Fibroblast of the conjunctiva (primary cell): ENCODE measurements at regions not wholly inside any gene's neighbourhood (a gene's known extent, or its start where the extent isn't known, plus 50 kb on each side); places are given as distances from the start of the nearest gene placed in this dataset.

Experiments used
- DNase-seq: peaks from one replicate; pipeline ENCODE4 v3.0.0-alpha.2; 2010; ENCODE audit warnings: low read depth

- DNase-seq: no peak
Measured at GRCh38 chr10:104505521-104506042, 135.5 kb upstream of the SORCS3 start.

- no peak for DNase-seq
Measured at GRCh38 chr10:104509981-104510380, 131.1 kb upstream of the SORCS3 start.

GRCh38 chr10:104510644-104511043 lies 130.4 kb upstream of the SORCS3 start:
- no peak for DNase-seq

- no peak for DNase-seq
Measured at GRCh38 chr10:104512800-104513199, 128.3 kb upstream of the SORCS3 start.

GRCh38 chr10:104515678-104516199 lies 125.4 kb upstream of the SORCS3 start:
- no peak for DNase-seq

- DNase-seq: no peak
Measured at GRCh38 chr10:104516986-104517385, 124.1 kb upstream of the SORCS3 start.

GRCh38 chr10:104517946-104518345 lies 123.1 kb upstream of the SORCS3 start:
- DNase-seq: no peak

GRCh38 chr10:104518891-104519290 lies 122.2 kb upstream of the SORCS3 start:
- DNase-seq: no peak

- no peak for DNase-seq
Measured at GRCh38 chr10:104520653-104521052, 120.4 kb upstream of the SORCS3 start.

- no peak for DNase-seq
Measured at GRCh38 chr10:104521901-104522694, 119.0 kb upstream of the SORCS3 start.

- no peak for DNase-seq
Measured at GRCh38 chr10:104526188-104526587, 114.9 kb upstream of the SORCS3 start.

GRCh38 chr10:104527013-104527412 lies 114.1 kb upstream of the SORCS3 start:
- DNase-seq: no peak

- DNase-seq: no peak
Measured at GRCh38 chr10:104540181-104540580, 100.9 kb upstream of the SORCS3 start.

GRCh38 chr10:104541820-104542219 lies 99.3 kb upstream of the SORCS3 start:
- no peak for DNase-seq

GRCh38 chr10:104546336-104546735 lies 94.8 kb upstream of the SORCS3 start:
- no peak for DNase-seq

- DNase-seq: no peak
Measured at GRCh38 chr10:104546756-104547155, 94.3 kb upstream of the SORCS3 start.

GRCh38 chr10:104548090-104548489 lies 93.0 kb upstream of the SORCS3 start:
- no peak for DNase-seq

- DNase-seq: no peak
Measured at GRCh38 chr10:104556831-104557230, 84.3 kb upstream of the SORCS3 start.

GRCh38 chr10:104557966-104558365 lies 83.1 kb upstream of the SORCS3 start:
- no peak for DNase-seq

- DNase-seq: no peak
Measured at GRCh38 chr10:104559935-104560334, 81.2 kb upstream of the SORCS3 start.

- DNase-seq: no peak
Measured at GRCh38 chr10:104563051-104563450, 78.0 kb upstream of the SORCS3 start.

- DNase-seq: no peak
Measured at GRCh38 chr10:104563548-104563947, 77.5 kb upstream of the SORCS3 start.

- no peak for DNase-seq
Measured at GRCh38 chr10:104574427-104574826, 66.7 kb upstream of the SORCS3 start.

GRCh38 chr10:104574838-104575237 lies 66.3 kb upstream of the SORCS3 start:
- no peak for DNase-seq
